BLaER1 (cell line): ENCODE measurements at regions not wholly inside any gene's neighbourhood (a gene's known extent, or its start where the extent isn't known, plus 50 kb on each side); places are given as distances from the start of the nearest gene placed in this dataset.
A peak's percentile ranks its signal among the peaks of the same experiment; 100 is the strongest.

ENCODE experiments used
- H3K27ac ChIP-seq: shearing (Covaris generic); formaldehyde crosslinking; 2 replicates; pipeline ENCODE4 v1.8.1; 2022
- H3K27me3 ChIP-seq: shearing (Covaris generic); formaldehyde crosslinking; 2 replicates; pipeline ENCODE4 v1.8.1; 2022
- H3K36me3 ChIP-seq: shearing (Covaris generic); formaldehyde crosslinking; 2 replicates; pipeline ENCODE4 v1.8.1; 2022
- H3K4me1 ChIP-seq: shearing (Covaris generic); formaldehyde crosslinking; 2 replicates; pipeline ENCODE4 v1.8.1; 2022
- H3K4me2 ChIP-seq: shearing (Covaris generic); formaldehyde crosslinking; 2 replicates; pipeline ENCODE4 v1.8.1; 2022
- H3K4me3 ChIP-seq: shearing (Covaris generic); formaldehyde crosslinking; 2 replicates; pipeline ENCODE4 v1.8.1; 2022
- H3K9ac ChIP-seq: shearing (Covaris generic); formaldehyde crosslinking; 2 replicates; pipeline ENCODE4 v1.8.1; 2022
- H3K9me3 ChIP-seq: shearing (Covaris generic); formaldehyde crosslinking; 2 replicates; pipeline ENCODE4 v1.8.1; 2022
- H4K20me1 ChIP-seq: shearing (Covaris generic); formaldehyde crosslinking; 2 replicates; pipeline ENCODE4 v1.8.1; 2022
- Cebpa-rat ChIP-seq: shearing (Covaris generic); IDR thresholded peaks from 2 replicates; pipeline ENCODE4 v1.8.1; 2022

GRCh38 chr12:92046557-92047392 is 98.9 kb downstream of the BTG1 start:
- no peaks in the 10 kb centered on the region for H4K20me1 ChIP-seq
- no peak for TF ChIP-seq Cebpa-rat
- H3K4me3 ChIP-seq: no peak overlapping the region
- no peaks in the 10 kb centered on the region for H3K27me3 ChIP-seq
- H3K36me3 ChIP-seq: no peaks in the 10 kb centered on the region
- no peaks in the 10 kb centered on the region; the same call in 1 of the 2 replicates for H3K9me3 ChIP-seq
- H3K4me1 ChIP-seq: no peaks in the 10 kb centered on the region; the same call in 1 of the 2 replicates
- H3K4me2 ChIP-seq: no peak overlapping the region
- H3K9ac ChIP-seq: no peak overlapping the region
- H3K27ac ChIP-seq: no peak overlapping the region

GRCh38 chr12:92045852-92046251 is 99.8 kb downstream of the BTG1 start:
- no peak overlapping the region for H3K27ac ChIP-seq
- no peak overlapping the region for H3K4me3 ChIP-seq
- TF ChIP-seq Cebpa-rat: no peak
- no peaks in the 10 kb centered on the region for H4K20me1 ChIP-seq
- H3K4me1 ChIP-seq: no peaks in the 10 kb centered on the region; the same call in 1 of the 2 replicates
- no peaks in the 10 kb centered on the region for H3K36me3 ChIP-seq
- H3K27me3 ChIP-seq: no peaks in the 10 kb centered on the region
- no peaks in the 10 kb centered on the region; the same call in 1 of the 2 replicates for H3K9me3 ChIP-seq
- no peak overlapping the region for H3K4me2 ChIP-seq
- no peak overlapping the region for H3K9ac ChIP-seq

- Histone ChIP-seq H3K4me1 (no peaks in the 10 kb centered on the region; the same call in 1 of the 2 replicates), H3K9ac (no peak overlapping the region), H3K36me3 (no peaks in the 10 kb centered on the region), H3K27ac (no peak overlapping the region), H3K4me3 (no peak overlapping the region), H3K27me3 (no peaks in the 10 kb centered on the region), H4K20me1 (no peaks in the 10 kb centered on the region), H3K4me2 (no peak overlapping the region), H3K9me3 (no peaks in the 10 kb centered on the region)
- no peak for TF ChIP-seq Cebpa-rat
Measured at GRCh38 chr12:92044435-92044834, 101.2 kb downstream of the BTG1 start.

GRCh38 chr12:92042791-92043531 is 102.7 kb downstream of the BTG1 start:
- Histone ChIP-seq H3K27me3 (no peaks in the 10 kb centered on the region), H3K4me3 (no peak overlapping the region), H4K20me1 (no peaks in the 10 kb centered on the region), H3K4me2 (no peak overlapping the region), H3K9ac (no peak overlapping the region), H3K9me3 (no peaks in the 10 kb centered on the region), H3K4me1 (peaks cover 13% of the 10 kb centered on the region), H3K36me3 (no peaks in the 10 kb centered on the region), H3K27ac (no peak overlapping the region)
- no peak for TF ChIP-seq Cebpa-rat

- no peaks in the 10 kb centered on the region for H4K20me1 ChIP-seq
- H3K9ac ChIP-seq: no peak overlapping the region
- H3K27me3 ChIP-seq: no peaks in the 10 kb centered on the region
- no peaks in the 10 kb centered on the region for H3K9me3 ChIP-seq
- H3K27ac ChIP-seq: no peak overlapping the region
- no peak for TF ChIP-seq Cebpa-rat
- H3K4me1 ChIP-seq: peaks cover 18% of the 10 kb centered on the region
- no peak overlapping the region for H3K4me3 ChIP-seq
- H3K36me3 ChIP-seq: no peaks in the 10 kb centered on the region
- no peak overlapping the region for H3K4me2 ChIP-seq
Measured at GRCh38 chr12:92041742-92042141, 103.9 kb downstream of the BTG1 start.

GRCh38 chr12:92039046-92039445 is 106.6 kb downstream of the BTG1 start:
- no peak overlapping the region for H3K27ac ChIP-seq
- no peak overlapping the region for H3K4me3 ChIP-seq
- no peaks in the 10 kb centered on the region for H3K36me3 ChIP-seq
- no peaks in the 10 kb centered on the region for H3K27me3 ChIP-seq
- H4K20me1 ChIP-seq: no peaks in the 10 kb centered on the region
- H3K4me2 ChIP-seq: peak overlapping the region; percentile 38
- TF ChIP-seq Cebpa-rat: no peak
- no peaks in the 10 kb centered on the region for H3K9me3 ChIP-seq
- no peak overlapping the region for H3K9ac ChIP-seq
- peaks cover 45% of the 10 kb centered on the region for H3K4me1 ChIP-seq

- Histone ChIP-seq H3K4me3 (no peak overlapping the region), H4K20me1 (no peaks in the 10 kb centered on the region), H3K36me3 (no peaks in the 10 kb centered on the region), H3K9me3 (no peaks in the 10 kb centered on the region), H3K9ac (no peak overlapping the region), H3K27ac (no peak overlapping the region), H3K4me1 (peaks cover 51% of the 10 kb centered on the region), H3K4me2 (peak overlapping the region; percentile 38), H3K27me3 (no peaks in the 10 kb centered on the region)
- TF ChIP-seq Cebpa-rat: no peak
Measured at GRCh38 chr12:92038476-92038875, 107.2 kb downstream of the BTG1 start.

- Histone ChIP-seq H4K20me1 (no peaks in the 10 kb centered on the region), H3K4me3 (no peak overlapping the region), H3K27ac (peak overlapping the region; percentile 47; the same call in 1 of the 2 replicates), H3K36me3 (no peaks in the 10 kb centered on the region), H3K4me2 (no peak overlapping the region), H3K27me3 (no peaks in the 10 kb centered on the region), H3K9me3 (no peaks in the 10 kb centered on the region), H3K9ac (no peak overlapping the region), H3K4me1 (peaks cover 66% of the 10 kb centered on the region)
- no peak for TF ChIP-seq Cebpa-rat
Measured at GRCh38 chr12:92036771-92037453, 108.7 kb downstream of the BTG1 start.

- TF ChIP-seq Cebpa-rat: no peak
- peaks cover 70% of the 10 kb centered on the region for H3K4me1 ChIP-seq
- H3K9me3 ChIP-seq: no peaks in the 10 kb centered on the region
- H3K27me3 ChIP-seq: no peaks in the 10 kb centered on the region
- peak overlapping the region; percentile 72 for H3K4me2 ChIP-seq
- H3K4me3 ChIP-seq: no peak overlapping the region
- peak overlapping the region; percentile 47 for H3K27ac ChIP-seq
- H4K20me1 ChIP-seq: no peaks in the 10 kb centered on the region
- H3K36me3 ChIP-seq: no peaks in the 10 kb centered on the region
- no peak overlapping the region for H3K9ac ChIP-seq
Measured at GRCh38 chr12:92036061-92036620, 109.5 kb downstream of the BTG1 start.
